Ishikawa (cell line): ENCODE measurements at regions not wholly inside any gene's neighbourhood (a gene's known extent, or its start where the extent isn't known, plus 50 kb on each side); places are given as distances from the start of the nearest gene placed in this dataset.

Experiments used
- CEBPB ChIP-seq: IDR thresholded peaks from 2 replicates; pipeline ENCODE4 v1.6.1; 2012
- CREB1 ChIP-seq: IDR thresholded peaks from 2 replicates; pipeline ENCODE4 v1.6.1; 2012; ENCODE audit warnings: low read depth
- EGR1 ChIP-seq: IDR thresholded peaks from 2 replicates; pipeline ENCODE4 v1.6.1; 2012
- EP300 ChIP-seq: IDR thresholded peaks from 2 replicates; pipeline ENCODE4 v1.6.1; 2012; ENCODE audit warnings: borderline replicate concordance
- FOXM1 ChIP-seq: IDR thresholded peaks from 2 replicates; pipeline ENCODE4 v1.6.1; 2012; ENCODE audit warnings: low read depth, borderline replicate concordance
- MAX ChIP-seq: IDR thresholded peaks from 2 replicates; pipeline ENCODE4 v1.6.1; 2012
- NFIC ChIP-seq: IDR thresholded peaks from 2 replicates; pipeline ENCODE4 v1.6.1; 2012
- RAD21 ChIP-seq: IDR thresholded peaks from 2 replicates; pipeline ENCODE4 v1.6.1; 2012; ENCODE audit warnings: low read depth
- TAF1 ChIP-seq: IDR thresholded peaks from 2 replicates; pipeline ENCODE4 v1.6.1; 2012; ENCODE audit warnings: low read depth, mild to moderate bottlenecking
- TCF12 ChIP-seq: IDR thresholded peaks from 2 replicates; pipeline ENCODE4 v1.6.1; 2012; ENCODE audit warnings: low read depth
- TEAD4 ChIP-seq: IDR thresholded peaks from 2 replicates; pipeline ENCODE4 v1.6.1; 2012
- YY1 ChIP-seq: IDR thresholded peaks from 2 replicates; pipeline ENCODE4 v1.6.1; 2012; ENCODE audit warnings: low read depth
- ZBTB7A ChIP-seq: IDR thresholded peaks from 2 replicates; pipeline ENCODE4 v1.6.1; 2012; ENCODE audit warnings: low read depth
- TF ChIP-seq, protein P1 (sequence below): IDR thresholded peaks from 2 replicates; pipeline ENCODE4 v1.6.1; 2012
- TF ChIP-seq, protein P2 (sequence below): IDR thresholded peaks from 2 replicates; pipeline ENCODE4 v1.6.1; 2012; ENCODE audit warnings: low read depth, mild to moderate bottlenecking

- no peak for TF ChIP-seq TAF1
- no peak for TF ChIP-seq EP300
- no peak for TF ChIP-seq NFIC
- TF ChIP-seq EGR1 = no peak
These were observed 65.9 kb upstream of the TMEM108 start for GRCh38 chr3:132972333-132972732.

DNA sequence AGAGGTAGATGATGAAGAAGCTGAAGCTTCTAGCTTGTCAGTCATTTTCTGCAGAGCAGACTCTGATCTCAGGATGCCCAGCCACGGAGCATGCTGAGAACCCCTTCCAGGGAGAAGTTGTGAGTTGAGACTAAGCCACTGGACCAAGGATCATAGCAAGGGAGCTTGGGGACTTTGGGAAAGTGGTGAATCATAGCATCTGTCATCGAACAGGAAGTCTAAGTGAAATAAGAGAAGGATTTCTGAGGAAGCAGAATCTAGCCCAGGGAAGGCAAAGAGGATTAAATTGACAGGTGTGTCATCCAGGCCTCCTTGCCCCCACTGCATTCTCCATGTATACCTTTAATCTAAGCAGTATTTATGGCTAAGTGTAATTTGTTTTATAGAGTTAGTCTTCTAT, 71.8 kb upstream of the TMEM108 start:
- TF ChIP-seq EGR1 (no peak), TCF12 (no peak), ZBTB7A (no peak), RAD21 (no peak), EP300 (no peak), TEAD4 (no peak), NFIC (no peak), TAF1 (no peak), YY1 (no peak), CREB1 (no peak), CEBPB (no peak), FOXM1 (no peak), MAX (no peak)
- TF ChIP-seq, protein P1, sequence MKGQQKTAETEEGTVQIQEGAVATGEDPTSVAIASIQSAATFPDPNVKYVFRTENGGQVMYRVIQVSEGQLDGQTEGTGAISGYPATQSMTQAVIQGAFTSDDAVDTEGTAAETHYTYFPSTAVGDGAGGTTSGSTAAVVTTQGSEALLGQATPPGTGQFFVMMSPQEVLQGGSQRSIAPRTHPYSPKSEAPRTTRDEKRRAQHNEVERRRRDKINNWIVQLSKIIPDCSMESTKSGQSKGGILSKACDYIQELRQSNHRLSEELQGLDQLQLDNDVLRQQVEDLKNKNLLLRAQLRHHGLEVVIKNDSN = no peak
- TF ChIP-seq, protein P2, sequence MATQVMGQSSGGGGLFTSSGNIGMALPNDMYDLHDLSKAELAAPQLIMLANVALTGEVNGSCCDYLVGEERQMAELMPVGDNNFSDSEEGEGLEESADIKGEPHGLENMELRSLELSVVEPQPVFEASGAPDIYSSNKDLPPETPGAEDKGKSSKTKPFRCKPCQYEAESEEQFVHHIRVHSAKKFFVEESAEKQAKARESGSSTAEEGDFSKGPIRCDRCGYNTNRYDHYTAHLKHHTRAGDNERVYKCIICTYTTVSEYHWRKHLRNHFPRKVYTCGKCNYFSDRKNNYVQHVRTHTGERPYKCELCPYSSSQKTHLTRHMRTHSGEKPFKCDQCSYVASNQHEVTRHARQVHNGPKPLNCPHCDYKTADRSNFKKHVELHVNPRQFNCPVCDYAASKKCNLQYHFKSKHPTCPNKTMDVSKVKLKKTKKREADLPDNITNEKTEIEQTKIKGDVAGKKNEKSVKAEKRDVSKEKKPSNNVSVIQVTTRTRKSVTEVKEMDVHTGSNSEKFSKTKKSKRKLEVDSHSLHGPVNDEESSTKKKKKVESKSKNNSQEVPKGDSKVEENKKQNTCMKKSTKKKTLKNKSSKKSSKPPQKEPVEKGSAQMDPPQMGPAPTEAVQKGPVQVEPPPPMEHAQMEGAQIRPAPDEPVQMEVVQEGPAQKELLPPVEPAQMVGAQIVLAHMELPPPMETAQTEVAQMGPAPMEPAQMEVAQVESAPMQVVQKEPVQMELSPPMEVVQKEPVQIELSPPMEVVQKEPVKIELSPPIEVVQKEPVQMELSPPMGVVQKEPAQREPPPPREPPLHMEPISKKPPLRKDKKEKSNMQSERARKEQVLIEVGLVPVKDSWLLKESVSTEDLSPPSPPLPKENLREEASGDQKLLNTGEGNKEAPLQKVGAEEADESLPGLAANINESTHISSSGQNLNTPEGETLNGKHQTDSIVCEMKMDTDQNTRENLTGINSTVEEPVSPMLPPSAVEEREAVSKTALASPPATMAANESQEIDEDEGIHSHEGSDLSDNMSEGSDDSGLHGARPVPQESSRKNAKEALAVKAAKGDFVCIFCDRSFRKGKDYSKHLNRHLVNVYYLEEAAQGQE = no peak

- TF ChIP-seq, protein P1 = no peak
- TF ChIP-seq YY1 (no peak), TEAD4 (no peak), CEBPB (no peak), RAD21 (no peak), MAX (no peak), NFIC (no peak), ZBTB7A (no peak), EP300 (no peak), TCF12 (no peak), TAF1 (no peak), CREB1 (no peak), FOXM1 (no peak), EGR1 (no peak)
- TF ChIP-seq, protein P2 = no peak
These were observed 73.9 kb upstream of the TMEM108 start for GRCh38 chr3:132964266-132964665.

DNA sequence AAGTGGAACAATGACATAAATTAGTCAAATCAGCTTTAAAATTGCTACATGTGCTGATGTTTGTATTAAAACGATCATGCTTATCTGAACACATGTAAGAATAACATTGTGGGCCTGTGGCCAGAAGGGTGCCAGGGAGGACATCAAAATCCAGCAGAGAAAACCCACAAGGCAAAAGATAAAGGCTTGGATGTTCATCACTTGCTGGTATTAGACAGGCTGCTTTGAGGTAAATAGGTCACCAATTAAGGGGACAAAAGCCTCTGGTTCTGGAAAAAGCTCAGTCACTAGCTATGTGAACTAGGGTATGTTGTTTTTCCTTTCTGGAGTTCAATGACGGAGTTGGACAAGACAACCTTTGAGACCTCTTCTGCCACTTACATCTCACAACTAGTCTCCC, 74.4 kb upstream of the TMEM108 start:
- TF ChIP-seq, protein P2 = no peak
- TF ChIP-seq NFIC = no peak
- TF ChIP-seq EP300 = no peak
- TF ChIP-seq CREB1 = no peak
- TF ChIP-seq MAX = no peak
- no peak for TF ChIP-seq ZBTB7A
- TF ChIP-seq, protein P1 = no peak
- TF ChIP-seq TCF12 = no peak
- TF ChIP-seq RAD21 = no peak
- no peak for TF ChIP-seq TAF1
- no peak for TF ChIP-seq CEBPB
- no peak for TF ChIP-seq TEAD4
- TF ChIP-seq FOXM1 = no peak
- no peak for TF ChIP-seq YY1
- no peak for TF ChIP-seq EGR1
